Stimulated activated CD4-positive, alpha-beta T cell treated with anti-CD3 and anti-CD28 coated beads, Interleukin-2, amount 100 ng/mL, for 4 hours (primary cell): ENCODE measurements at regions not wholly inside any gene's neighbourhood (a gene's known extent, or its start where the extent isn't known, plus 50 kb on each side); places are given as distances from the start of the nearest gene placed in this dataset.
"Not testable (repeated sequence)": the region's sequence is repeated elsewhere in the genome, so short reads cannot be mapped to it uniquely, and the experiment has no call there.

Experiments used
- DNase-seq: peaks from one replicate; pipeline ENCODE4 v3.0.0-alpha.2; 2020; ENCODE audit warnings: low read depth

GRCh38 chr21:41589131-41589530 is 81.2 kb upstream of the TMPRSS2 start:
- no peak for DNase-seq

- no peak for DNase-seq
Observed at GRCh38 chr21:41585199-41585994, 77.4 kb upstream of the TMPRSS2 start.

- no peak for DNase-seq
Observed at GRCh38 chr21:41584603-41585176, 76.7 kb upstream of the TMPRSS2 start.

- DNase-seq = no peak
Observed at GRCh38 chr21:41583274-41583790, 75.4 kb upstream of the TMPRSS2 start.

- no peak for DNase-seq
Observed at GRCh38 chr21:41582866-41583265, 74.9 kb upstream of the TMPRSS2 start.

- no peak for DNase-seq
Observed at GRCh38 chr21:41582298-41582840, 74.4 kb upstream of the TMPRSS2 start.

- DNase-seq = no peak
Observed at GRCh38 chr21:41581592-41582228, 73.8 kb upstream of the TMPRSS2 start.

GRCh38 chr21:41580758-41581554 is 73.0 kb upstream of the TMPRSS2 start:
- DNase-seq = no peak

- DNase-seq = no peak
Observed at GRCh38 chr21:41579692-41580091, 71.7 kb upstream of the TMPRSS2 start.

- no peak for DNase-seq
Observed at GRCh38 chr21:41578716-41579115, 70.8 kb upstream of the TMPRSS2 start.

- no peak for DNase-seq
Observed at GRCh38 chr21:41578083-41578482, 70.1 kb upstream of the TMPRSS2 start.

GRCh38 chr21:41576013-41576615 is 68.2 kb upstream of the TMPRSS2 start:
- DNase-seq = no peak

GRCh38 chr21:41573902-41574690 is 66.1 kb upstream of the TMPRSS2 start:
- DNase-seq = no peak

- no peak for DNase-seq
Observed at GRCh38 chr21:41571938-41572510, 64.1 kb upstream of the TMPRSS2 start.

- DNase-seq = no peak
Observed at GRCh38 chr21:41570791-41571355, 62.9 kb upstream of the TMPRSS2 start.

- no peak for DNase-seq
Observed at GRCh38 chr21:41568606-41569385, 60.8 kb upstream of the TMPRSS2 start.

- no peak for DNase-seq
Observed at GRCh38 chr21:41567901-41568510, 60.0 kb upstream of the TMPRSS2 start.

GRCh38 chr21:41567237-41567636 is 59.3 kb upstream of the TMPRSS2 start:
- DNase-seq = not testable (repeated sequence)
